ENCODE measurements at regions not wholly inside any gene's neighbourhood (a gene's known extent, or its start where the extent isn't known, plus 50 kb on each side); places are given as distances from the start of the nearest gene placed in this dataset.

DNA sequence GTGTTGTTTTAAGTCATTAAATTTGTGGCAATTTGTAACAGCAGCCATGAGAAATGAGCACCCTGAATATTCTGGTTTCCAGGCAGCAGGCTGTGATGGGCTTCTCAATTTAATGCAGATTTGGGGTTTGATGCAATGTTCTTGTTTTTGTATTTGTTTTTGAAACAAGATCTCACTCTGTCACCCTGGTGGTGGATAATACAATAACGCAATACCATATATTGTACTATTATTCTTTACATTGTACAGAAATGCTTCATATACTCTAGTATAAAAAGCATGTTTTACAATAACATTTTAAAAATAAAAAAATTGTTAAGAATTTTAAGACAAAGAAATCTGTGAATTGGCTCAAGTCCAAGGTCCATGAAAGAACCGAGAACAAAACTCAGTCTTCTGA is 129.1 kb downstream of the USP46 start:
- no peak for DNase-seq

DNA sequence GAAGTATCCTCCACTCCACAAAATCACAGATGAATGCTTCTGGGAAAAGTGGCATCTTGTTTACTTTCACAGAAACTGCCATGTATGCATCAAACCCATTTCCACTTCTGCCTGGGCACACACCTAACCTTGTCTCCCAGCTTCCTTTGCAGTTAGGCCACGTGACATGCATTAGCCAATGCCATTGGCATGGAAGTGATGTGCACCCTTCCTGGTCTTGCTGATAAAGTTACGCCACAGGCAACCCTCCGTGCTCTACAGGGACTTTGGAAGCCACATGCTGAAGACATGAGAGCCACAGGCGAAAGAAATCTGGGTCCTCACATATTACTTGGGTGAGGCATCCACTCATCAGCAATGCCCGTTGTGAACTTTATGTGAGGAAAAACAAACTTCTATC is 123.3 kb downstream of the USP46 start:
- DNase-seq: no peak
